ENCODE measurements at regions not wholly inside any gene's neighbourhood (a gene's known extent, or its start where the extent isn't known, plus 50 kb on each side); places are given as distances from the start of the nearest gene placed in this dataset.
"Not testable (repeated sequence)": the region's sequence is repeated elsewhere in the genome, so short reads cannot be mapped to it uniquely, and the experiment has no call there.

DNA sequence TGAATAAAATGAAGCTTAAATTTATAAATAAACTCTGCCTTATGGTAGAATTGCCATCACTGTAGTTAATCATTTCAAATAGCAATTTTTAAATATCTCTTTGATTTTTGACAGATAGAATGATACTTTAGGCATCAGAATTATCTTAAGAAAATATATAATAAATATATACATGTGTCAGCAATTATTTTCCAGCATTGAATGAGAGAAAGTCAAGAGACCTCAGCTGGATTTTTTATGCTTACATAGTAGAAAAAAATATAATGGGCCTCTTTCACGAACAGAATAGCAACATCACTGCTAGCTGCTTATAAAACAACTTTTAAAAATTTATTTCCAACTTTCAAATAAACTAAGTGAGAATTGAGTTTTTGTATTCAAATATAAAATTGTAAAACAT, 424.0 kb upstream of the MAGEB16 start:
- Histone ChIP-seq H3F3A (ENCODE audit: insufficient read depth, low read length) (no peaks in the 10 kb centered on the region), H3K36me3 (ENCODE audit: insufficient read depth, low read length) (no peaks in the 10 kb centered on the region), H3K4me2 (ENCODE audit: low read length) (no peak overlapping the region), H2AFZ (ENCODE audit: low read length) (no peak overlapping the region), H3K9me3 (ENCODE audit: low read length) (no peaks in the 10 kb centered on the region), H3K9ac (ENCODE audit: low read length) (no peak overlapping the region), H4K20me1 (ENCODE audit: insufficient read depth, low read length) (no peaks in the 10 kb centered on the region), H3K4me1 (ENCODE audit: insufficient read depth, low read length, severe bottlenecking) (no peaks in the 10 kb centered on the region), H3K9me2 (ENCODE audit: low read depth, low read length) (no peaks in the 10 kb centered on the region), H3K27me3 (ENCODE audit: insufficient read depth, low read length) (no peaks in the 10 kb centered on the region), H3K79me2 (ENCODE audit: insufficient read depth, low read length) (no peaks in the 10 kb centered on the region), H3K4me3 (ENCODE audit: low read depth, low read length, poor library complexity, severe bottlenecking) (no peak overlapping the region), H3K27ac (ENCODE audit: low read depth, low read length, poor library complexity, severe bottlenecking) (no peak overlapping the region)
- TF ChIP-seq, protein P1, sequence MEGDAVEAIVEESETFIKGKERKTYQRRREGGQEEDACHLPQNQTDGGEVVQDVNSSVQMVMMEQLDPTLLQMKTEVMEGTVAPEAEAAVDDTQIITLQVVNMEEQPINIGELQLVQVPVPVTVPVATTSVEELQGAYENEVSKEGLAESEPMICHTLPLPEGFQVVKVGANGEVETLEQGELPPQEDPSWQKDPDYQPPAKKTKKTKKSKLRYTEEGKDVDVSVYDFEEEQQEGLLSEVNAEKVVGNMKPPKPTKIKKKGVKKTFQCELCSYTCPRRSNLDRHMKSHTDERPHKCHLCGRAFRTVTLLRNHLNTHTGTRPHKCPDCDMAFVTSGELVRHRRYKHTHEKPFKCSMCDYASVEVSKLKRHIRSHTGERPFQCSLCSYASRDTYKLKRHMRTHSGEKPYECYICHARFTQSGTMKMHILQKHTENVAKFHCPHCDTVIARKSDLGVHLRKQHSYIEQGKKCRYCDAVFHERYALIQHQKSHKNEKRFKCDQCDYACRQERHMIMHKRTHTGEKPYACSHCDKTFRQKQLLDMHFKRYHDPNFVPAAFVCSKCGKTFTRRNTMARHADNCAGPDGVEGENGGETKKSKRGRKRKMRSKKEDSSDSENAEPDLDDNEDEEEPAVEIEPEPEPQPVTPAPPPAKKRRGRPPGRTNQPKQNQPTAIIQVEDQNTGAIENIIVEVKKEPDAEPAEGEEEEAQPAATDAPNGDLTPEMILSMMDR (IDR thresholded peaks at IDR 0.05; ENCODE audit: low read length): no peak
- TF ChIP-seq EZH2 (IDR thresholded peaks at IDR 0.05; ENCODE audit: borderline replicate concordance, low read length): no peak

DNA sequence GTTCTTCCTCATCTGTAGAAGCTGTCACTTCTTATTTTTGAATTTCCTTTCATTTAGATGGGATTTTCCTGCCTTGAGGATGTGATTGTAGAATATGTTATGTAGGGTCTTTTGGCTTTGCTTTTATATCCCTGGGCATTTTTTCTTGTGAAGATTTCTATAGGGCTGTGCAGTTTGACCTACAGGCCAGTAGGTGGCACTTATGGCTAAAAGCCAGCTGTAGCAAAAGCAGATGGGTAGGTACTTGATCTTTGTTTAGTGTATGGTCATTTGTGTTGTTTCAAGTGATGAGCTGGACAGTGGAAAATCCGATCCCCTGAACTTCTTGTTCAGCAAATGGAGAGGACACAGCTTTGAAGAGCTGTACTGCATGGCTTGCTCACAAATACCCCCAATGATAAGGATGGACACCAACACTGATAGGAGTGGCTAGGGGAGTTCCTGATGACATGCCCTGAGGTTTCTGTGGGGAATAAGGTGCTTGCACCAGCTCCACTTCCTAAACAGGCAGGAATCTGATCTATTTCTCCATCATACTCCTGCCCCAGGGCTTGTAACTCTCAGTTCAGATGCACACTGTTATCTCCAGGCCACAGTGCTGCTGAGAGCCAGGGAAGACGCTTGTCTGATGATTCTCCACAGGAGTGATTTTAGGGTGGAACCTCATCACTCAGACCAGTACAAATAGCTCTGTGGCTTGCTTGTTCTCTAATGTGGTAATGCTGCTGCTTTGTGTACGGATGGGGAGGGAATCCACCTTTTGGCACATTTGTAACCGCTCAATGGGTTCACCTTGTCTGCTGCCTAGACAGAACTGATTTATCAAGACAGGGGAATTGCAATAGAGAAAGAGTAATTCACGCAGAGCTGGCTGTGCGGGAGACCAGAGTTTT, 417.1 kb upstream of the MAGEB16 start:
- no peaks in the 10 kb centered on the region for H4K20me1 ChIP-seq (ENCODE audit: insufficient read depth, low read length)
- no peak overlapping the region for H2AFZ ChIP-seq (ENCODE audit: low read length)
- TF ChIP-seq, protein P1 (IDR thresholded peaks at IDR 0.05; ENCODE audit: low read length): peak; percentile 54
- TF ChIP-seq EZH2 (IDR thresholded peaks at IDR 0.05; ENCODE audit: borderline replicate concordance, low read length): no peak
- no peaks in the 10 kb centered on the region for H3K9me3 ChIP-seq (ENCODE audit: low read length)
- H3K79me2 ChIP-seq (ENCODE audit: insufficient read depth, low read length): no peaks in the 10 kb centered on the region
- H3K36me3 ChIP-seq (ENCODE audit: insufficient read depth, low read length): no peaks in the 10 kb centered on the region
- H3F3A ChIP-seq (ENCODE audit: insufficient read depth, low read length): no peaks in the 10 kb centered on the region
- no peak overlapping the region for H3K9ac ChIP-seq (ENCODE audit: low read length)
- H3K27ac ChIP-seq (ENCODE audit: low read depth, low read length, poor library complexity, severe bottlenecking): no peak overlapping the region
- H3K27me3 ChIP-seq (ENCODE audit: insufficient read depth, low read length): no peaks in the 10 kb centered on the region
- no peaks in the 10 kb centered on the region for H3K4me1 ChIP-seq (ENCODE audit: insufficient read depth, low read length, severe bottlenecking)
- no peak overlapping the region for H3K4me2 ChIP-seq (ENCODE audit: low read length)
- H3K4me3 ChIP-seq (ENCODE audit: low read depth, low read length, poor library complexity, severe bottlenecking): no peak overlapping the region
- H3K9me2 ChIP-seq (ENCODE audit: low read depth, low read length): no peaks in the 10 kb centered on the region

DNA sequence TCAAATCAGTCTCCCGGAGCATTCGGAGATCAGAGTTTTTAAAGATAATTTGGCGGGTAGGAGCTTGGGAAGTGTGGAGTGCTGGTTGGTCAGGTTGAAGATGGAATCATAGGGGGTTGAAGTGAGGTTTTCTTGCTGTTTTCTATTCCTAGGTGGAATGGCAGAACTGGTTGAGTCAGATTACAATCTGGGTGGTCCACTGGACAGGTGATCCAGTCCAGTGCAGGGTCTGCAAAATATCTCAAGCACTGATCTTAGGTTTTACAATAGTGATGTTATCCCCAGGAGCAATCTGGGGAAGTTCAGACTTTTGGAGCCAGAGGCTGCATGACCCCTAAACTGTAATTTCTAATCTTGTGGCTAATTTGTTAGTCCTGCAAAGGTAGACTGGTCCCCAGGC, 416.4 kb upstream of the MAGEB16 start:
- not testable (repeated sequence) for H3K9ac ChIP-seq (ENCODE audit: low read length); H4K20me1 ChIP-seq (ENCODE audit: insufficient read depth, low read length); H3K27ac ChIP-seq (ENCODE audit: low read depth, low read length, poor library complexity, severe bottlenecking); H3K4me1 ChIP-seq (ENCODE audit: insufficient read depth, low read length, severe bottlenecking); H3K36me3 ChIP-seq (ENCODE audit: insufficient read depth, low read length); H3K4me2 ChIP-seq (ENCODE audit: low read length); H3F3A ChIP-seq (ENCODE audit: insufficient read depth, low read length); H3K27me3 ChIP-seq (ENCODE audit: insufficient read depth, low read length); H3K9me3 ChIP-seq (ENCODE audit: low read length); H3K4me3 ChIP-seq (ENCODE audit: low read depth, low read length, poor library complexity, severe bottlenecking); H3K9me2 ChIP-seq (ENCODE audit: low read depth, low read length); H2AFZ ChIP-seq (ENCODE audit: low read length); H3K79me2 ChIP-seq (ENCODE audit: insufficient read depth, low read length)

DNA sequence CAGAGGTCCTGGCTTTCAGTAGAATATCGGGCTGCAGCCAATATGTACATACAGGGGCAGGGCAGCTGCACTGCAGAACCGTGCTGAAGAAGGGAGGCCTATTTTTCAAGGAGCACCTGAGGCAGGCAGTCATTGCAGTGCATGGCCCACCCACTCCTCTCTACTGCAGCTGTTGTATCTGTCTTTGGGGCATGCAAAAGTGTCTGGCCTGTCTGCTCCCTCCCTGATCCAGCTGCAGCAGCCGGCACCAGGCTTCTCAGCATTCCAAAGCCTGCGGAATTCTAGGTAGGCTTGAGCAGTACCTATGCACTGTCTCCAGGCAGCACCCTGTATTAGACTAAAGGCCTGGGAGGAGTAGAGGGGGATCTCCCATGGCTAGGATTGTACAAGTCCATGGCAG, 415.2 kb upstream of the MAGEB16 start:
- no peaks in the 10 kb centered on the region for H3K36me3 ChIP-seq (ENCODE audit: insufficient read depth, low read length)
- H3K27me3 ChIP-seq (ENCODE audit: insufficient read depth, low read length): no peaks in the 10 kb centered on the region
- no peaks in the 10 kb centered on the region for H3K4me1 ChIP-seq (ENCODE audit: insufficient read depth, low read length, severe bottlenecking)
- H3K9ac ChIP-seq (ENCODE audit: low read length): no peak overlapping the region
- no peaks in the 10 kb centered on the region for H3F3A ChIP-seq (ENCODE audit: insufficient read depth, low read length)
- TF ChIP-seq, protein P1 (IDR thresholded peaks at IDR 0.05; ENCODE audit: low read length): no peak
- TF ChIP-seq EZH2 (IDR thresholded peaks at IDR 0.05; ENCODE audit: borderline replicate concordance, low read length): no peak
- H3K9me3 ChIP-seq (ENCODE audit: low read length): no peaks in the 10 kb centered on the region
- no peak overlapping the region for H3K4me2 ChIP-seq (ENCODE audit: low read length)
- H2AFZ ChIP-seq (ENCODE audit: low read length): no peak overlapping the region
- no peaks in the 10 kb centered on the region for H3K79me2 ChIP-seq (ENCODE audit: insufficient read depth, low read length)
- H3K9me2 ChIP-seq (ENCODE audit: low read depth, low read length): no peaks in the 10 kb centered on the region
- no peaks in the 10 kb centered on the region for H4K20me1 ChIP-seq (ENCODE audit: insufficient read depth, low read length)
- H3K27ac ChIP-seq (ENCODE audit: low read depth, low read length, poor library complexity, severe bottlenecking): no peak overlapping the region
- no peak overlapping the region for H3K4me3 ChIP-seq (ENCODE audit: low read depth, low read length, poor library complexity, severe bottlenecking)
